ENCODE measurements at regions not wholly inside any gene's neighbourhood (a gene's known extent, or its start where the extent isn't known, plus 50 kb on each side); places are given as distances from the start of the nearest gene placed in this dataset.

- no peak for TF ChIP-seq TAF1 (IDR thresholded peaks at IDR 0.05; ENCODE audit: borderline replicate concordance, low read depth, low read length)
- TF ChIP-seq POLR2A (IDR thresholded peaks at IDR 0.05; ENCODE audit: low read depth, low read length), result no peak
Observed at GRCh38 chr11:26044389-26044788, 287.5 kb upstream of the ANO3 start.
